Kidney (tissue), 13 donors: ENCODE measurements at regions not wholly inside any gene's neighbourhood (a gene's known extent, or its start where the extent isn't known, plus 50 kb on each side); places are given as distances from the start of the nearest gene placed in this dataset.

Experiments
- DNase-seq, 5 donors: peaks; one replicate each; pipeline ENCODE4 v3.0.0-alpha.2; 2013 to 2020
- FAIRE-seq: peaks from 2 replicates; lab custom pipeline; 2012; peaks lifted over from hg19 to GRCh38; lab: Jason Lieb, UNC
- H3K27ac ChIP-seq, 2 donors: one replicate each; pipeline ENCODE4 v1.7.0; 2013; ENCODE audit warnings: low read depth in 2 of 2, low read length in 2 of 2, inconsistent platforms in 1 of 2
- H3K27me3 ChIP-seq: one replicate; pipeline ENCODE4 v1.7.1; 2013; ENCODE audit warnings: low read length, inconsistent platforms; ENCODE audit not compliant: control insufficient read depth, insufficient read depth
- H3K36me3 ChIP-seq, 3 donors: one replicate each; pipeline versions ENCODE4 v1.7.0 to v1.7.1; 2013; ENCODE audit warnings: low read length in 3 of 3, control low read depth in 1 of 3, inconsistent platforms in 1 of 3; ENCODE audit not compliant: insufficient read depth in 3 of 3, control insufficient read depth in 2 of 3
- H3K4me1 ChIP-seq, 3 donors: one replicate each; pipeline versions ENCODE4 v1.7.0 to v1.7.1; 2013; ENCODE audit warnings: low read length in 3 of 3, inconsistent platforms in 1 of 3, low read depth in 1 of 3; ENCODE audit not compliant: control insufficient read depth in 2 of 3, insufficient read depth in 2 of 3
- H3K4me3 ChIP-seq, 3 donors: one replicate each; pipeline versions ENCODE4 v1.7.0 to v1.8.1; 2013; ENCODE audit warnings: low read length in 3 of 3, control low read depth in 1 of 3, inconsistent platforms in 1 of 3
- H3K9ac ChIP-seq, 3 donors: one replicate each; pipeline versions ENCODE4 v1.7.0 to v1.7.1; 2013; ENCODE audit warnings: low read length in 3 of 3, control low read depth in 1 of 3, inconsistent platforms in 1 of 3
- H3K9me3 ChIP-seq, 3 donors: one replicate each; pipeline versions ENCODE4 v1.7.0 to v1.7.1; 2013; ENCODE audit warnings: low read length in 3 of 3, control low read depth in 1 of 3, inconsistent platforms in 1 of 3; ENCODE audit not compliant: control insufficient read depth in 2 of 3, insufficient read depth in 1 of 3
- CTCF ChIP-seq: IDR thresholded peaks from 3 replicates; pipeline ENCODE4 v1.5.1; 2012; ENCODE audit warnings: mild to moderate bottlenecking, moderate library complexity, borderline replicate concordance; ENCODE audit not compliant: insufficient read depth; ENCODE audit errors: extremely low read depth
- intact Hi-C: fragments of 100-400 bp; cut with DNase I; formaldehyde crosslinking; loops from one replicate; pipeline ENCODE4 v1.11.1; 2022
- donor health status: control.
- donor health status: control.
- donor health status: control.
- donor health status: control.
- donor health status: control.
- donor health status: DM: yes; HTN: yes; CAD: no.
- donor health status: Normal renal cell carcinoma (clear cell type).

- Histone ChIP-seq H3K36me3 (no peaks in the 10 kb centered on the region), H3K4me3 (no peak overlapping the region), H3K27me3 (no peaks in the 10 kb centered on the region), H3K9ac (no peak overlapping the region), H3K4me1 (no peaks in the 10 kb centered on the region), H3K9me3 (no peaks in the 10 kb centered on the region), H3K27ac (no peak overlapping the region)
- FAIRE-seq, result no peak
- DNase-seq, result no peak
- TF ChIP-seq CTCF, result no peak
- intact Hi-C loops, result no loop called here
Observed at GRCh38 chr1:218642033-218642948, 297.2 kb downstream of the TGFB2 start.

GRCh38 chr1:218643281-218643680, 298.1 kb downstream of the TGFB2 start:
- no peaks in the 10 kb centered on the region for H3K27me3 ChIP-seq
- H3K9me3 ChIP-seq, result no peaks in the 10 kb centered on the region
- H3K36me3 ChIP-seq, result no peaks in the 10 kb centered on the region
- no peak overlapping the region for H3K9ac ChIP-seq
- H3K4me3 ChIP-seq, result no peak overlapping the region
- DNase-seq (no peak), FAIRE-seq (no peak)
- no peak for TF ChIP-seq CTCF
- intact Hi-C loops, result no loop called here
- no peaks in the 10 kb centered on the region for H3K4me1 ChIP-seq
- H3K27ac ChIP-seq, result no peak overlapping the region

DNA sequence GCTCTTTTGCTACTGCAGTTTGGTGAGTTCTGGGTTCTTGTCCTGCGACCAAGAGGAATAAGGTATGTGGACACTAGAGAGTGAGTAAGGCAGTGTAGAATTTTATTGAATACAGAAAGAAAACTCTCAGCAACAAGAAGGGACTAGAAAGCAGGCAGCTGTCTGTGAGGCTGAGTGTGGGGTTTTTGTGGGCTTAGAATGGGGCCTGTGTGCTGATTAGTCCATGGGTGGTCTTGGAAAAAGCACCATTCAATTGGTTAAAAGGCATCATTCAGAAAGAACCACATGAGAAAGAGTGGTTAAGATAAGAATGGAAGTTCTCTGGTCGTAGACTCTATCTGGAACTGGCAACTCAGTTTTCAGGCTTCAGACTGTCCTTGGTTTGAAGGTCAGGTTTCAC, 298.8 kb downstream of the TGFB2 start:
- TF ChIP-seq CTCF, result no peak
- DNase-seq (no peak), FAIRE-seq (no peak)
- Histone ChIP-seq H3K9ac (no peak overlapping the region), H3K36me3 (no peaks in the 10 kb centered on the region), H3K27ac (no peak overlapping the region), H3K4me1 (no peaks in the 10 kb centered on the region), H3K4me3 (no peak overlapping the region), H3K9me3 (no peaks in the 10 kb centered on the region), H3K27me3 (no peaks in the 10 kb centered on the region)
- intact Hi-C loops, result no loop called here
